Thyroid gland (tissue), 4 donors: ENCODE measurements at regions not wholly inside any gene's neighbourhood (a gene's known extent, or its start where the extent isn't known, plus 50 kb on each side); places are given as distances from the start of the nearest gene placed in this dataset.

Experiments
- DNase-seq, 2 donors: peaks; one replicate each; pipeline ENCODE4 v3.0.0-alpha.2; 2019
- H3K27ac ChIP-seq, 3 donors: fragments of 200-600 bp; sonication (generic); 1 replicate in 2 of 3; 2 replicates in 1 of 3; pipeline ENCODE4 v1.5.1; 2016 to 2019; ENCODE audit warnings: mild to moderate bottlenecking in 1 of 3, moderate library complexity in 1 of 3
- H3K27me3 ChIP-seq: fragments of 200-600 bp; sonication (generic); one replicate; pipeline ENCODE4 v1.5.1; 2019
- H3K36me3 ChIP-seq, 2 donors: fragments of 200-600 bp; sonication (generic); one replicate each; pipeline ENCODE4 v1.5.1; 2016 to 2019
- H3K4me1 ChIP-seq, 2 donors: fragments of 200-600 bp; sonication (generic); one replicate each; pipeline ENCODE4 v1.5.1; 2017 to 2019
- H3K4me3 ChIP-seq, 3 donors: fragments of 200-600 bp; sonication (generic); replicated peaks in 1 of 3; 1 replicate in 2 of 3; 2 replicates in 1 of 3; pipeline ENCODE4 v1.5.1; 2016; ENCODE audit warnings: mild to moderate bottlenecking in 1 of 3
- H3K9me3 ChIP-seq: fragments of 200-600 bp; sonication (generic); one replicate; pipeline ENCODE4 v1.5.1; 2017
- POLR2A ChIP-seq, 2 donors: fragments of 450-650 bp; IDR thresholded peaks; one replicate each; pipeline ENCODE4 v1.6.1; 2017; ENCODE audit warnings: antibody characterized with exemption in 2 of 2, mild to moderate bottlenecking in 2 of 2, moderate library complexity in 1 of 2
- WGBS, 2 donors: methylation state at CpG; one replicate each; pipeline ENCODE4 v1.1.5; 2017; 5-methylcytosine and 5-hydroxymethylcytosine counted together
- intact Hi-C: fragments of 100-400 bp; cut with DNase I; formaldehyde crosslinking; loops from one replicate; pipeline ENCODE4 v1.15.1; 2023
- TF ChIP-seq, protein P1 (sequence below), 6 experiments: fragments of 200-600 bp in 3 of 6; fragments of 450-650 bp in 3 of 6; sonication (generic) in 3 of 6; IDR thresholded peaks; one replicate each; pipeline ENCODE4 v1.5.1; 2016 to 2019; ENCODE audit warnings: antibody characterized with exemption in 6 of 6, mild to moderate bottlenecking in 2 of 6, inconsistent platforms in 1 of 6, moderate library complexity in 1 of 6

- no peak for DNase-seq
- H3K36me3 ChIP-seq = no peaks in the 10 kb centered on the region
- H3K27me3 ChIP-seq = no peaks in the 10 kb centered on the region
- intact Hi-C loops = no loop called here
- TF ChIP-seq POLR2A (IDR thresholded peaks at IDR 0.05) = no peak
- TF ChIP-seq, protein P1, sequence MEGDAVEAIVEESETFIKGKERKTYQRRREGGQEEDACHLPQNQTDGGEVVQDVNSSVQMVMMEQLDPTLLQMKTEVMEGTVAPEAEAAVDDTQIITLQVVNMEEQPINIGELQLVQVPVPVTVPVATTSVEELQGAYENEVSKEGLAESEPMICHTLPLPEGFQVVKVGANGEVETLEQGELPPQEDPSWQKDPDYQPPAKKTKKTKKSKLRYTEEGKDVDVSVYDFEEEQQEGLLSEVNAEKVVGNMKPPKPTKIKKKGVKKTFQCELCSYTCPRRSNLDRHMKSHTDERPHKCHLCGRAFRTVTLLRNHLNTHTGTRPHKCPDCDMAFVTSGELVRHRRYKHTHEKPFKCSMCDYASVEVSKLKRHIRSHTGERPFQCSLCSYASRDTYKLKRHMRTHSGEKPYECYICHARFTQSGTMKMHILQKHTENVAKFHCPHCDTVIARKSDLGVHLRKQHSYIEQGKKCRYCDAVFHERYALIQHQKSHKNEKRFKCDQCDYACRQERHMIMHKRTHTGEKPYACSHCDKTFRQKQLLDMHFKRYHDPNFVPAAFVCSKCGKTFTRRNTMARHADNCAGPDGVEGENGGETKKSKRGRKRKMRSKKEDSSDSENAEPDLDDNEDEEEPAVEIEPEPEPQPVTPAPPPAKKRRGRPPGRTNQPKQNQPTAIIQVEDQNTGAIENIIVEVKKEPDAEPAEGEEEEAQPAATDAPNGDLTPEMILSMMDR (IDR thresholded peaks at IDR 0.05) = no peak
- no peak overlapping the region for H3K4me3 ChIP-seq
- 67 to 69% methylated on average over 6 of the region's 6 CpGs for WGBS, 2 donors
- no peak overlapping the region for H3K27ac ChIP-seq
- H3K9me3 ChIP-seq = no peaks in the 10 kb centered on the region
- no peaks in the 10 kb centered on the region for H3K4me1 ChIP-seq
These were observed 875.4 kb upstream of the PRKX start for GRCh38 chrX:4588893-4589292.

DNA sequence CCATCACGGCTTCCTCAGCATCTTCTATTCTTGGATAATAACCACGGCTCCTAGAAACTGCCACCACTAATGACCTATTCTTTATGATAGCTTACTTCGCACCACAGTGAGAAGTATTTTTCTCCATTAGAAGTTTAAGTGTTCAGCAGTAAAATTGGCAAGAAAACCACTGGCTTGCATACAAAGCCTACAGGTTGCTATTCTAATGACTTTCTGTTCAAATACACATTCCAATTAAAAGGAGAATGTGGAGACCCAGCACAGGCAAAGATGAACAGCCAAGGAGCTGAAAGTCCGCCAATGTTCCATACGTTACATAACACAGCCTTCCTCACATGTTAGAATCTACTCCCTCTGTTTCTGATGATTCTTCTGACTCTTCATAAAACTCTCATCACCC, 875.0 kb upstream of the PRKX start:
- no peaks in the 10 kb centered on the region for H3K4me1 ChIP-seq
- DNase-seq = no peak
- intact Hi-C loops = no loop called here
- no peaks in the 10 kb centered on the region for H3K36me3 ChIP-seq
- WGBS, 2 donors = 80 to 85% methylated on average over 5 of the region's 5 CpGs
- TF ChIP-seq, protein P1 (IDR thresholded peaks at IDR 0.05) = no peak
- no peak for TF ChIP-seq POLR2A (IDR thresholded peaks at IDR 0.05)
- H3K9me3 ChIP-seq = no peaks in the 10 kb centered on the region
- no peak overlapping the region for H3K27ac ChIP-seq
- no peak overlapping the region for H3K4me3 ChIP-seq
- H3K27me3 ChIP-seq = no peaks in the 10 kb centered on the region

DNA sequence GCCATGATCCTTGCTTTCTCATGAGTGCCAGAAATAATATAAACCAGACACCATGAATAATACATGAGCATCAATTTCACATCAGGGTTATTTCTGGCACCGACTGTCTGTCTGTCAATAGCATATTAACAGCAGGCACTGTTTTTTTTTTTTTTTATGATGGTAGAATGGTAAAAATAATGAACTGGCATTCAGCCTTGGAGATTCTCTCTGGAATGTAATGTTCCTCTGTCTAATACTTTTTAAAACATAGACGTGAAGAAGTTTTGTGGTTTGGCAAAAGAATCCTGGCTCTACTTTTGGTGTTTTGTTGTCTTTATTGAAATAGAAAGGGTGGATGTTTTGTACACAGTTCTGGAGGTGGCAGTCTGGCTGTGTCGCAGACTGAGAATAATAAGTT, 874.6 kb upstream of the PRKX start:
- Histone ChIP-seq H3K4me3 (no peak overlapping the region), H3K27me3 (no peaks in the 10 kb centered on the region), H3K27ac (no peak overlapping the region), H3K4me1 (no peaks in the 10 kb centered on the region), H3K9me3 (no peaks in the 10 kb centered on the region), H3K36me3 (no peaks in the 10 kb centered on the region)
- TF ChIP-seq, protein P1 (IDR thresholded peaks at IDR 0.05) = no peak
- TF ChIP-seq POLR2A (IDR thresholded peaks at IDR 0.05) = no peak
- 82 to 84% methylated on average over 3 of the region's 3 CpGs for WGBS, 2 donors
- DNase-seq = no peak
- intact Hi-C loops = no loop called here

DNA sequence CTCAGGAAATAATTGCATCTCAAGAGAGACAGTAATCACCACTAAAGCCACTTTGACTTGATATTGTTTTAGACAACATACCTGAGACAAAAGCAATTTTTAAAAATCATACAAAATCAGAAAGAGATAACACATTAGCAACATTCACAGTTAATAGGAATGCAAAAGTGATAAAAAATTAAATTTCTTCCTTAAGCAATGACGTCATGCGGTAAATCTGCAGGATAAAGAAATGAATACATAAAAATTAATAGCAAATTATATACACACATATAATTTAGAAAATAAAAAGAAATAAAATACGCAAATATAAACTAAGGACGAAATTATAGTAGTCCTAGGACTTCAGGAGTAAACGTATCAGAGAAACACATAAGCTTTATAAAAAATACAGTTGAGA, 866.5 kb upstream of the PRKX start:
- H3K36me3 ChIP-seq = no peaks in the 10 kb centered on the region
- TF ChIP-seq, protein P1 (IDR thresholded peaks at IDR 0.05) = no peak
- TF ChIP-seq POLR2A (IDR thresholded peaks at IDR 0.05) = no peak
- H3K27ac ChIP-seq = no peak overlapping the region
- no peaks in the 10 kb centered on the region for H3K9me3 ChIP-seq
- no peaks in the 10 kb centered on the region for H3K4me1 ChIP-seq
- no peak for DNase-seq
- no peak overlapping the region for H3K4me3 ChIP-seq
- no peaks in the 10 kb centered on the region for H3K27me3 ChIP-seq
- intact Hi-C loops = no loop called here
- WGBS, 2 donors = 85 to 92% methylated on average over 5 of the region's 5 CpGs

DNA sequence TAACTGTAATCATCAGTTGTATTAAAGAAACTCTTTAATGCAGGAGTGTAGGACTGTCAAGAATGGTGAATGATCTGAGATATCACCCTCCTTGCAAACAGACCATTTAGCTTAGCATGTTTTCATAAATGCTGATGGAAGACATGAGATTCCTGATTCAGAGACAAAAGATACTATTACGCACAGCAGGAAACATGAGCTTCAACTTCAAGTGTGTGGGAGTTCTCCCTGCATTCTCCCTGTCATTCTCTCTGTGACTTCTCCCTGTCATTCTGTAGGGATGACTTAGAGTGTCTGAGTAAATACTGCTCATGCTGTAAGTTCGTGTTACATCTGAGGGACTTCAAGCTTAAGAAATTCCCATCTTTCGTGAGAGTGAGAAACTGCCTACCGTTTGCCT, 866.0 kb upstream of the PRKX start:
- 75 to 78% methylated on average over 4 of the region's 4 CpGs for WGBS, 2 donors
- TF ChIP-seq, protein P1 (IDR thresholded peaks at IDR 0.05) = no peak
- no peak for TF ChIP-seq POLR2A (IDR thresholded peaks at IDR 0.05)
- no peak for DNase-seq
- Histone ChIP-seq H3K27ac (no peak overlapping the region), H3K27me3 (no peaks in the 10 kb centered on the region), H3K4me1 (no peaks in the 10 kb centered on the region), H3K9me3 (no peaks in the 10 kb centered on the region), H3K4me3 (no peak overlapping the region), H3K36me3 (no peaks in the 10 kb centered on the region)
- intact Hi-C loops = no loop called here
